SJCRH30 (cell line): ENCODE measurements at regions not wholly inside any gene's neighbourhood (a gene's known extent, or its start where the extent isn't known, plus 50 kb on each side); places are given as distances from the start of the nearest gene placed in this dataset.

Source experiments
- DNase-seq, 2 experiments: peaks; one replicate each; pipeline ENCODE4 v3.0.0-alpha.2; 2015 to 2020
- H3K27ac ChIP-seq: fragments of 250-450 bp; sonication (Bioruptor Pico); 2 replicates; pipeline ENCODE4 v1.5.1; 2020; ENCODE audit warnings: mild to moderate bottlenecking, moderate library complexity
- H3K27me3 ChIP-seq: fragments of 250-450 bp; sonication (Bioruptor Pico); 2 replicates; pipeline ENCODE4 v1.5.1; 2020; ENCODE audit warnings: mild to moderate bottlenecking, moderate library complexity
- H3K36me3 ChIP-seq: fragments of 250-450 bp; sonication (Bioruptor Pico); 2 replicates; pipeline ENCODE4 v1.5.1; 2020; ENCODE audit warnings: mild to moderate bottlenecking, moderate library complexity
- H3K4me1 ChIP-seq: fragments of 250-450 bp; sonication (Bioruptor Pico); 2 replicates; pipeline ENCODE4 v1.5.1; 2020; ENCODE audit warnings: mild to moderate bottlenecking, moderate library complexity
- H3K4me3 ChIP-seq: fragments of 250-450 bp; sonication (Bioruptor Pico); 2 replicates; pipeline ENCODE4 v1.5.1; 2020; ENCODE audit warnings: mild to moderate bottlenecking, moderate library complexity
- H3K9me3 ChIP-seq: fragments of 250-450 bp; sonication (Bioruptor Pico); replicated peaks from 2 replicates; pipeline ENCODE4 v1.5.1; 2020; ENCODE audit warnings: mild to moderate bottlenecking, moderate library complexity

- DNase-seq: no peak
- Histone ChIP-seq H3K4me3 (no peak overlapping the region), H3K36me3 (no peaks in the 10 kb centered on the region), H3K9me3 (no peaks in the 10 kb centered on the region), H3K4me1 (peaks cover 15% of the 10 kb centered on the region), H3K27ac (no peak overlapping the region), H3K27me3 (no peaks in the 10 kb centered on the region)
Observed at GRCh38 chr6:113560908-113561307, 296.2 kb upstream of the MARCKS start.

GRCh38 chr6:113562248-113562647 is 294.9 kb upstream of the MARCKS start:
- no peaks in the 10 kb centered on the region for H3K9me3 ChIP-seq
- peaks cover 15% of the 10 kb centered on the region for H3K4me1 ChIP-seq
- no peaks in the 10 kb centered on the region for H3K36me3 ChIP-seq
- DNase-seq: no peak
- H3K4me3 ChIP-seq: no peak overlapping the region
- H3K27ac ChIP-seq: no peak overlapping the region
- H3K27me3 ChIP-seq: no peaks in the 10 kb centered on the region

GRCh38 chr6:113564371-113565171 is 292.6 kb upstream of the MARCKS start:
- peak overlapping the region; percentile 54 for H3K4me3 ChIP-seq
- no peaks in the 10 kb centered on the region for H3K36me3 ChIP-seq
- no peaks in the 10 kb centered on the region for H3K9me3 ChIP-seq
- peaks cover 6% of the 10 kb centered on the region for H3K4me1 ChIP-seq
- H3K27ac ChIP-seq: peak overlapping the region; percentile 77
- DNase-seq: peak; percentile 88 to 92
- no peaks in the 10 kb centered on the region for H3K27me3 ChIP-seq

GRCh38 chr6:113565306-113565705 is 291.8 kb upstream of the MARCKS start:
- Histone ChIP-seq H3K27me3 (no peaks in the 10 kb centered on the region), H3K4me1 (peaks cover 4% of the 10 kb centered on the region), H3K9me3 (no peaks in the 10 kb centered on the region), H3K4me3 (peak overlapping the region; percentile 54), H3K27ac (peak overlapping the region; percentile 77), H3K36me3 (no peaks in the 10 kb centered on the region)
- DNase-seq: no peak

GRCh38 chr6:113570161-113570560 is 287.0 kb upstream of the MARCKS start:
- H3K4me3 ChIP-seq: no peak overlapping the region
- no peaks in the 10 kb centered on the region for H3K9me3 ChIP-seq
- H3K36me3 ChIP-seq: no peaks in the 10 kb centered on the region
- H3K27me3 ChIP-seq: no peaks in the 10 kb centered on the region
- no peak overlapping the region for H3K27ac ChIP-seq
- DNase-seq: no peak
- H3K4me1 ChIP-seq: no peaks in the 10 kb centered on the region

GRCh38 chr6:113570641-113571040 is 286.5 kb upstream of the MARCKS start:
- no peaks in the 10 kb centered on the region for H3K9me3 ChIP-seq
- no peak overlapping the region for H3K27ac ChIP-seq
- H3K27me3 ChIP-seq: no peaks in the 10 kb centered on the region
- H3K36me3 ChIP-seq: no peaks in the 10 kb centered on the region
- no peaks in the 10 kb centered on the region for H3K4me1 ChIP-seq
- DNase-seq: no peak
- H3K4me3 ChIP-seq: no peak overlapping the region

GRCh38 chr6:113574147-113574546 is 283.0 kb upstream of the MARCKS start:
- no peaks in the 10 kb centered on the region for H3K27me3 ChIP-seq
- DNase-seq: no peak

GRCh38 chr6:113576310-113576709 is 280.8 kb upstream of the MARCKS start:
- Histone ChIP-seq H3K9me3 (peaks cover 4% of the 10 kb centered on the region; the same call in 1 of the 2 replicates), H3K27me3 (no peaks in the 10 kb centered on the region), H3K4me1 (no peaks in the 10 kb centered on the region), H3K27ac (no peak overlapping the region), H3K4me3 (no peak overlapping the region), H3K36me3 (no peaks in the 10 kb centered on the region)
- DNase-seq: no peak

More at GRCh38 chr6:113574147-113574546, 283.0 kb upstream of the MARCKS start:
- Histone ChIP-seq H3K36me3 (no peaks in the 10 kb centered on the region), H3K4me3 (no peak overlapping the region), H3K9me3 (peaks cover 4% of the 10 kb centered on the region; the same call in 1 of the 2 replicates), H3K4me1 (no peaks in the 10 kb centered on the region), H3K27ac (no peak overlapping the region)

GRCh38 chr6:113578691-113579090 is 278.5 kb upstream of the MARCKS start:
- Histone ChIP-seq H3K4me1 (no peaks in the 10 kb centered on the region), H3K27me3 (no peaks in the 10 kb centered on the region), H3K27ac (no peak overlapping the region), H3K36me3 (no peaks in the 10 kb centered on the region), H3K4me3 (no peak overlapping the region), H3K9me3 (peaks cover 4% of the 10 kb centered on the region; the same call in 1 of the 2 replicates)
- DNase-seq: no peak

- Histone ChIP-seq H3K9me3 (no peaks in the 10 kb centered on the region), H3K27ac (no peak overlapping the region), H3K4me3 (no peak overlapping the region), H3K36me3 (no peaks in the 10 kb centered on the region), H3K27me3 (no peaks in the 10 kb centered on the region), H3K4me1 (no peaks in the 10 kb centered on the region)
- DNase-seq: no peak
Observed at GRCh38 chr6:113584767-113585166, 272.4 kb upstream of the MARCKS start.

- Histone ChIP-seq H3K36me3 (no peaks in the 10 kb centered on the region), H3K9me3 (no peaks in the 10 kb centered on the region), H3K27me3 (no peaks in the 10 kb centered on the region), H3K27ac (no peak overlapping the region), H3K4me1 (no peaks in the 10 kb centered on the region), H3K4me3 (no peak overlapping the region)
- no peak for DNase-seq
Observed at GRCh38 chr6:113585246-113585645, 271.9 kb upstream of the MARCKS start.

GRCh38 chr6:113586413-113587077 is 270.6 kb upstream of the MARCKS start:
- Histone ChIP-seq H3K4me3 (no peak overlapping the region), H3K36me3 (no peaks in the 10 kb centered on the region), H3K4me1 (no peaks in the 10 kb centered on the region), H3K27me3 (no peaks in the 10 kb centered on the region), H3K9me3 (no peaks in the 10 kb centered on the region), H3K27ac (no peak overlapping the region)
- no peak for DNase-seq

GRCh38 chr6:113587078-113587699 is 270.0 kb upstream of the MARCKS start:
- H3K27ac ChIP-seq: no peak overlapping the region
- H3K4me1 ChIP-seq: no peaks in the 10 kb centered on the region
- DNase-seq: no peak
- no peak overlapping the region for H3K4me3 ChIP-seq
- H3K36me3 ChIP-seq: no peaks in the 10 kb centered on the region
- H3K9me3 ChIP-seq: no peaks in the 10 kb centered on the region
- H3K27me3 ChIP-seq: no peaks in the 10 kb centered on the region

GRCh38 chr6:113588646-113589045 is 268.5 kb upstream of the MARCKS start:
- no peak for DNase-seq
- no peaks in the 10 kb centered on the region for H3K36me3 ChIP-seq
- no peaks in the 10 kb centered on the region for H3K27me3 ChIP-seq
- H3K4me1 ChIP-seq: peaks cover 4% of the 10 kb centered on the region; the same call in 1 of the 2 replicates
- H3K4me3 ChIP-seq: no peak overlapping the region
- H3K27ac ChIP-seq: no peak overlapping the region
- no peaks in the 10 kb centered on the region; the same call in 1 of the 2 replicates for H3K9me3 ChIP-seq
